ENCODE measurements at regions not wholly inside any gene's neighbourhood (a gene's known extent, or its start where the extent isn't known, plus 50 kb on each side); places are given as distances from the start of the nearest gene placed in this dataset.

DNA sequence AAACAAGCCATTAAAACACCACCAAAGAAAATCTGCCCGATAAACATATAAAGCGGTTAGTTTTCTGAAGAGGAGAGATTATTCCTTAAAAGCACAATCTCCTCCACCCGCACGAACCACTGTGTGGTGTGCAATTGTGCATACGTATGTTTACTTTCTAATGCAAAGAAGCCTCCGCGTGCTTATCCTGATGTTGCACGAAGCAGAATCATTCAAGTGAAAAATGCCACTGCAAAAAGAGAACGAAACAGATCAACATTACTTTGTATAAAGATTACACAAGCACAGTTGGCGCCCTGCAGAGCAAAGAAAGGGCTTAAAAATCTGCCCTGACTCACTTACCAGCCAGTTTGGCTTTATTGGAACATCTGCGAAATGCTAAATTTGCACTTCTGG lies 166.8 kb downstream of the ZNF281 start:
- Mint-ChIP-seq H3K27me3 (peaks cover 51% of the 10 kb centered on the region), H3K9me3 (ENCODE audit: insufficient read depth) (no peaks in the 10 kb centered on the region), H3K4me1 (peaks cover 14% of the 10 kb centered on the region), H3K27ac (no peak overlapping the region), H3K4me3 (no peak overlapping the region)
- Histone ChIP-seq H2AFZ (ENCODE audit: insufficient read depth, low read depth, low read length, poor library complexity, severe bottlenecking) (no peak overlapping the region), H4K20me1 (ENCODE audit: control insufficient read depth, insufficient read depth, low read length, poor library complexity, severe bottlenecking) (no peaks in the 10 kb centered on the region), H3K4me2 (replicated peaks; ENCODE audit: low read depth, low read length, poor library complexity, severe bottlenecking) (no peak overlapping the region), H3K9ac (ENCODE audit: low read length) (no peak overlapping the region), H3K4me1 (ENCODE audit: control insufficient read depth in 2 of 2, insufficient read depth in 2 of 2, low read length in 2 of 2) (peaks cover 0 to 15% of the 10 kb centered on the region in 2 donors), H3K27me3 (replicated peaks in 1 of 4; ENCODE audit: control extremely low read depth in 1 of 4, control insufficient read depth in 3 of 4, insufficient read depth in 4 of 4, low read length in 3 of 4) (peaks cover 0 to 29% (median 11%) of the 10 kb centered on the region in 4 experiments), H3K4me3 (ENCODE audit: control extremely low read depth in 1 of 5, extremely low read depth in 1 of 5, insufficient read depth in 1 of 5, low read depth in 2 of 5, low read length in 4 of 5) (no peak overlapping the region), H3K27ac (ENCODE audit: low read length in 2 of 2) (no peak overlapping the region), H3K36me3 (replicated peaks in 1 of 2; ENCODE audit: control extremely low read depth in 1 of 2, control insufficient read depth in 1 of 2, extremely low read depth in 1 of 2, insufficient read depth in 2 of 2, low read length in 1 of 2) (no peaks in the 10 kb centered on the region), H3K9me3 (ENCODE audit: control extremely low read depth in 1 of 3, control insufficient read depth in 2 of 3, insufficient read depth in 1 of 3, low read length in 2 of 3) (no peaks in the 10 kb centered on the region), H3K79me2 (ENCODE audit: control insufficient read depth, insufficient read depth, low read length) (no peaks in the 10 kb centered on the region)
- ATAC-seq (ENCODE audit: low read depth) = no peak
- TF ChIP-seq CTCF (IDR thresholded peaks at IDR 0.05) = no peak
- TF ChIP-seq EZH2 (IDR thresholded peaks at IDR 0.05; ENCODE audit: borderline replicate concordance, insufficient read depth, low read depth, low read length, poor library complexity, severe bottlenecking) = no peak
- WGBS (ENCODE audit: insufficient coverage) = 58% methylated on average over 4 of the region's 11 CpGs
- ChIA-PET POLR2A (no interaction called here), CTCF (no interaction called here)
- no peak for DNase-seq
- intact Hi-C loops (cut with micrococcal nuclease) = no loop called here

GRCh38 chr1:200242110-200243041 lies 167.5 kb downstream of the ZNF281 start:
- intact Hi-C loops (cut with micrococcal nuclease) = no loop called here
- Histone ChIP-seq H3K27me3 (replicated peaks in 1 of 4; ENCODE audit: control extremely low read depth in 1 of 4, control insufficient read depth in 3 of 4, insufficient read depth in 4 of 4, low read length in 3 of 4) (peaks cover 0 to 29% (median 11%) of the 10 kb centered on the region in 4 experiments), H4K20me1 (ENCODE audit: control insufficient read depth, insufficient read depth, low read length, poor library complexity, severe bottlenecking) (no peaks in the 10 kb centered on the region), H3K4me3 (ENCODE audit: control extremely low read depth in 1 of 5, extremely low read depth in 1 of 5, insufficient read depth in 1 of 5, low read depth in 2 of 5, low read length in 4 of 5) (no peak overlapping the region), H3K4me1 (ENCODE audit: control insufficient read depth in 2 of 2, insufficient read depth in 2 of 2, low read length in 2 of 2) (peaks cover 0 to 15% of the 10 kb centered on the region in 2 donors), H2AFZ (ENCODE audit: insufficient read depth, low read depth, low read length, poor library complexity, severe bottlenecking) (no peak overlapping the region), H3K9me3 (ENCODE audit: control extremely low read depth in 1 of 3, control insufficient read depth in 2 of 3, insufficient read depth in 1 of 3, low read length in 2 of 3) (no peaks in the 10 kb centered on the region), H3K4me2 (replicated peaks; ENCODE audit: low read depth, low read length, poor library complexity, severe bottlenecking) (no peak overlapping the region), H3K9ac (ENCODE audit: low read length) (no peak overlapping the region), H3K79me2 (ENCODE audit: control insufficient read depth, insufficient read depth, low read length) (no peaks in the 10 kb centered on the region), H3K27ac (ENCODE audit: low read length in 2 of 2) (no peak overlapping the region), H3K36me3 (replicated peaks in 1 of 2; ENCODE audit: control extremely low read depth in 1 of 2, control insufficient read depth in 1 of 2, extremely low read depth in 1 of 2, insufficient read depth in 2 of 2, low read length in 1 of 2) (no peaks in the 10 kb centered on the region)
- TF ChIP-seq CTCF (IDR thresholded peaks at IDR 0.05) (no peak), EZH2 (IDR thresholded peaks at IDR 0.05; ENCODE audit: borderline replicate concordance, insufficient read depth, low read depth, low read length, poor library complexity, severe bottlenecking) (no peak)
- ATAC-seq (ENCODE audit: low read depth) = no peak
- H3K27me3 Mint-ChIP-seq = peaks cover 46% of the 10 kb centered on the region
- H3K9me3 Mint-ChIP-seq (ENCODE audit: insufficient read depth) = no peaks in the 10 kb centered on the region
- peaks cover 14% of the 10 kb centered on the region for H3K4me1 Mint-ChIP-seq
- 21% methylated on average over 11 of the region's 15 CpGs for WGBS (ENCODE audit: insufficient coverage)
- DNase-seq = no peak
- ChIA-PET CTCF (interaction anchor here (1.5 to 1.7 kb wide), 2 partner anchors 16 to 33 kb away, joined by 5 to 6 read pairs; no protein-coding TSS in a partner anchor), POLR2A (no interaction called here)
- H3K27ac Mint-ChIP-seq = no peak overlapping the region
- no peak overlapping the region for H3K4me3 Mint-ChIP-seq
